ENCODE measurements at regions not wholly inside any gene's neighbourhood (a gene's known extent, or its start where the extent isn't known, plus 50 kb on each side); places are given as distances from the start of the nearest gene placed in this dataset.

- no peak for TF ChIP-seq EZH2 (IDR thresholded peaks at IDR 0.05)
- no peak for TF ChIP-seq POLR2AphosphoS5 (IDR thresholded peaks at IDR 0.05; ENCODE audit: borderline replicate concordance, low read depth, low read length)
Observed at GRCh38 chr17:55582897-55583296, 71.6 kb upstream of the SMIM36 start.
